GM18508 (cell line): ENCODE measurements at regions not wholly inside any gene's neighbourhood (a gene's known extent, or its start where the extent isn't known, plus 50 kb on each side); places are given as distances from the start of the nearest gene placed in this dataset.
A peak's percentile ranks its signal among the peaks of the same experiment; 100 is the strongest.

Experiments used
- ATAC-seq: cut with Tn5 transposase; IDR thresholded peaks from one replicate; pipeline ENCODE4 v1.9.1; 2021; ENCODE audit warnings: moderate number of reproducible peaks; ENCODE audit not compliant: insufficient read depth, unreplicated experiment

DNA sequence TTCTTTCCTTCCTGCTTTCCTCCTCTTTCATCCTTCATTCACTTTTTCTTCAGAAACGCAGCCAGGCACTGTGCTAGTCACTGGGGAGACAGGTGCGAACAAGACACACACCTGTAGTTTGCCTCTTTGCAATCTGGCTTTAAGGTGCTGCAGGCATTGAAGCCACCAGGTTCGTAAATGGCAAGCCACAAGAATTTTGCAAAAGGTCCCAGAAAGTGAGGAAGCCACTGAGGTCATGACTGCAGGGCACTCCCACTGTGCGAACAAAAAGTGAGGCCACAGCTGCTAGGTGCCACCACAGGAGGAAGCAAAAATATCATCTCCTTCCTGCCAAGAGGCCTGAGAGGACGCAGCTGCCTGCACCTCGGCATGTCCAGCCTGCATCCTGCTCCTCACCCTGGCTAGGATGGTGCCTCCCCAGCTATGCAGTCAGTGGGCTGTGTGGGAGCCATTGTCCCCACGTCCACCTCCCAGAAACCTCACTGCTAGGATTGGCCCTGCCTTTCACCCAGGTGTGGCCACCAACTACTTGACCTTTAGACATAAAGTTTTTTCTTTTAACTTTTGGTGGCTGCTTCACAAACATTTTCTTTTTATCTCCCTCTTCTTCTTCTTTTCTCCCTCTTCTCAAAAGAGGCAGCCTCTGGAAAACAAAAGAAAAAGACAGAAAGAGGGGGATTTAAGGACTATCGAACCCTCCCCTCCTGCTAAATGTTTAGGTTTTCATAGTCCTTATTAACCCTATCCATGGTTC, 230.8 kb downstream of the BCAS1 start:
- ATAC-seq, result peak; percentile 40

DNA sequence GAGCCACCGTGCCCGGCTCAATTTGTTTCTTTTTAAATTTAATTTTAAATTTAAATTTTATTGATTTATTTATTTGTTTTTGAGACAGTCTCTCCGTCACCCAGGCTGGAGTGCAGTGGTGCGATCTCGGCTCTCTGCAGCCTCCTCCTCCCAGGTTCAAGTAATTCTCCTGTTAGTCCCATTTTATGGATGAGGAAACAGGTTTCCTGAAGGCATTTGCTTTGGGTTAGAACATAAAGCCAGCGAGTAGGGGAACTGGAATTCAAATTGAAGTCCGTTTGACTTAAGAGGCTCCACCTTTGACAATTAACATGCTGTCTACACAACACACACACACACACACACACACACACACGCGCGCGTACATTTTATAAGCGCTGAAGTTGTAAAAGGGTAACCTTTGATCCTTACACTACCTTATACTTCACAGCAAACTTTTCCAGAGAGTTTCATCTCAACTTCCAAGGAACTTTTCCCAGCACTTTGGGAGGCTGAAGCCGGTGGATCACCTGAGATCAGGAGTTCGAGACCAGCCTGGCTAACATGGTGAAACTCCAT, 232.0 kb downstream of the BCAS1 start:
- no peak for ATAC-seq

DNA sequence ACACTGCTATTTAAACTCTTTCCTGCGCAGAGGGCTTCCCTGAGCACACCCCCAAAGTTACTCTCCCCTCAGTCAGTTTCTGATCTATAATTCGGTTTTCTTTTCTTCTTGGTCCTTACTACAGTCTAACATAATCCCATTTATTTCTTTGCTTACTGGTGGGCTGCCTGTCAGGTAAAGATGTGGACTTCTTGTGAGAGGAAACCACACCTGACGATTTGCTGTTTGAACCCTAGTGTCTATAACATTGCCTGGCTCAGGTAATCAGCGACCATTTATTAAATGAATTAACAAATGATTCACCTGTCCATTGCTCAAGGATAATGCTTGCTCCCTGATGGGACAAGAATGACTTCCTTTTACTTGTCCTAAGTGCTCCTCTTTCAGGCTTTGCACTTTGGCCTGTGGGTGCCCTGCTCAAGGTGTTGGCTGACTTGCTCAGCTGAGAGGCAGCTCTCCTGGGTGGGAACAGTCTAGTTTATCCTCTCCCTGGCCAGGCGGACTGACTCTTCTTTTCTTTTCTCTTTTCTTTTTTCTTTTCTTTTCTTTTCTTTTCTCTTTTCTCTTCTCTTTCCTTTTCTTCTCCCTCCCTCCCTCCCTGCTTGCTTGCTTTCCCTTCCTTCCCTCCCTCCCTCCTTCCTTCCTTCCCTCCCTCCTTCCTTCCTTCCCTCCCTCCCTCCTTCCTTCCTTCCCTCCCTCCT, 233.1 kb downstream of the BCAS1 start:
- no peak for ATAC-seq

DNA sequence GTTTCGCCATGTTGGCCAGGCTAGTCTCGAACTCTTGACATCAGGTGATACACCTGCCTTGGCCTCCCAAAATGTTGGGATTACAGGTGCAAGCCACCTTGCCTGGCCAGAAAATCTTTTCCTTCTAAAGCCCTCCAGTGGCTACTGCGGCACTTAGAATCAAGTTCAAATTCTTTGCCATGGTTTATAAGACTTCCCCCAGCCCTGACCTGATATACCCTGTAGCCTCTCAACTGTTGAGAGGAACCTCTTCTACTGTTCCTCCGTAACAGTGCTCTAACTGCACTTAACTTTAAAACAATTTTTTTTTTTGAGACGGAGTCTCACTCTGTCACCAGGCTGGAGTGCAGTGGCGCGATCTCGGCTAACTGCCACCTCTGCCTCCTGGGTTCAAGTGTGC, 235.6 kb downstream of the BCAS1 start:
- no peak for ATAC-seq

DNA sequence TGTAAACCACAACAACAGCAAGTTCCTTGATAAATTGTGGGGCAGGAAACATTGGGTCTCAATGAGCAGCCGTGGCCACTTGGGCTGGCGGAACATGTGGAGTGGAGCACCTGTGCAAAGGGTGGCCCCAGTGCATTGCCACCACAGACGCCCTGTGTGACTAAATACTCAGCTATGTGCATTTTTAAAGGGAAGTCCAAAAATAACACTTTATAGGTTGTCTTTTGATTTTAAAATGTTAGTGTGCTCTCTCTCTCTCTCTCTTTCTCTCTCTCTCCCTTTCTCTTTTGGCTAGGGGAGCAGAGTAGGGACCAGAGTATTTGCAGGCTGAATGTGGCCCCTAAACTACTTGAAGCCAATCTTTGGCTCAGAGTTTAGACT, 236.3 kb downstream of the BCAS1 start:
- no peak for ATAC-seq

DNA sequence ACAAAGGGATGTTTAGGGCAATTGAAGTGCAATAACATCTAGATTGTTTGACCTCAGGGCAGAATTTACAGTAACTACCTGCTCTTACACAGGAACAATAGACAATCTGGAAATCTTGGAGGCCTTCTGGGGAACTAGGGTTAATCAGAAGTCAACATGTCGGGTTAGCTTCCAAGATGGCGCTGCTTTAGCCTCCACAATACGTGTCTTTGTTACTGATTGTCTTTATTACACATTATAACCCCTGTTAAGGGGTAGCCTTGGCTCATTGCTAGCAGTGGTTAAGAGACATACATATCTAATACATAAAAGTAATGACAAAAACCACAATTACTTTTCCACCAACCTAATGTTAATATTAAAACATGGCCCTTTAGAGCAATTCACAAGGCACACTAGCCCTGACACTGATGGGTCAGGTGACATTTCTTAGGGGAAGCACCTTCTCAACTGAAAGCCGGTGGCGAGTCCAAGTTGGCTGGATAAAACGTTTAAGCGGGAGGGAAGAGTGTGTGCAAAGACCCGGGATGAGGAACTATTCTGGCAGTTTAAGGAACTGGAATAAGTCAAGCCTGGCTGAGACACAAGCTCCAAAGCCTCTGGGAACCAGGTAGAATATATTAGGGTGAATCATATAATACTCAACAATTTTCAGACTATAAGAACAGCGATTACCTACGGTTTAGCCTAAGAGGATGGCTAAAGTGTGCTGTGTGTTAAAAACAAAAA, 236.9 kb downstream of the BCAS1 start:
- no peak for ATAC-seq

DNA sequence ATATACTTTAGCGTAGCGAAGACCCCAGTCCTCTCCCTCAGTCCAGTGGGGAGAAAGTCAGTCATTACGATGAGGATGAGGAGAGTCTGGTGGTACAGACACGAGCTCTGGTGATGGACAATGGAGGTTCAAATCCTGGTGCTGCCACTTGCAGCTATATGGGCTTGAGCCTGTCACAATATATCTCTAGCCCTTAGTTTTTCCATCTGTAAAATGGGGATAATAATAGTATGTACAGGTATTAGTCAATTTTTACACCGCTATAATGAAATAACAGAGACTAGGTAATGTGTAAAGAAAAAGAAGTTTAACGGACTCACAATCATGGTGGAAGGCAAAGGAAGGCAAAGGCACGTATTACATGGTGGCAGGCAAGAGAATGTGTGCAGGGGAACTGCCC, 237.9 kb downstream of the BCAS1 start:
- ATAC-seq, result no peak

DNA sequence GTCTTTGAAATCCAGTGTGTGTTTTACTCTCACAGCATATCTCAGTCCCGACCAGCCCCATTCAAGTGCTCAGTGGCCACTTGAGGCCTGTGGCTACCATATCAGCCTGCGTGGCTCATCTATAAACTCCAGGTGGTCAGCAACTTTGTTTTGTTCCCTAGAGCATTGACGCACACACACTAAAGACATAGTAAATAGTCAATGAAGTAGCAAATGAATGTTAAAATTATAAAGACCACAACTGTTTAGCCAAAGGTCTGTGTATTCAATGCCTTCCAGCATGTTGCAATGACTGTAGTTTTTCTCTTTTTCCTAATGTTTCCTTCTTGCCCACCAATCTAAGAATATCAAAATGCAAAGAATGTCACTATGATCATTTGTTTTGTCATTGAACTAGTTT, 238.2 kb upstream of the ZNF217 start:
- no peak for ATAC-seq

DNA sequence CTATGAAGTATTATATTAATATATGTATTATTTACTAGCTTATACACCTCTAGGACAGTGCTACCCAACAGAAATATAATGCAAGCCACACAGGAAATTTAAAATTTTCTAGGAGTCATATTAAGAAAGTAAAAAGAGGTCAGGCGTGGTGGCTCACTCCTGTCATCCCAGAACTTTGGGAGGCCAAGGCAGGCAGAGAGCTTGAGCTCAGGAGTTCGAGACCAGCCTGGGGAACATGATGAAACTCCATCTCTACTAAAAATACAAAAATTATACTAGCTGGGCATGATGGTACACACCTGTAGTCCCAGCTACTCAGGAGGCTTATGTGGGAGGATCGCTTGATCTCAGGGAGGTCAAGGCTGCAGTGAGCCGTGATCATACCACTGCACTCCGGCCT, 237.6 kb upstream of the ZNF217 start:
- no peak for ATAC-seq

DNA sequence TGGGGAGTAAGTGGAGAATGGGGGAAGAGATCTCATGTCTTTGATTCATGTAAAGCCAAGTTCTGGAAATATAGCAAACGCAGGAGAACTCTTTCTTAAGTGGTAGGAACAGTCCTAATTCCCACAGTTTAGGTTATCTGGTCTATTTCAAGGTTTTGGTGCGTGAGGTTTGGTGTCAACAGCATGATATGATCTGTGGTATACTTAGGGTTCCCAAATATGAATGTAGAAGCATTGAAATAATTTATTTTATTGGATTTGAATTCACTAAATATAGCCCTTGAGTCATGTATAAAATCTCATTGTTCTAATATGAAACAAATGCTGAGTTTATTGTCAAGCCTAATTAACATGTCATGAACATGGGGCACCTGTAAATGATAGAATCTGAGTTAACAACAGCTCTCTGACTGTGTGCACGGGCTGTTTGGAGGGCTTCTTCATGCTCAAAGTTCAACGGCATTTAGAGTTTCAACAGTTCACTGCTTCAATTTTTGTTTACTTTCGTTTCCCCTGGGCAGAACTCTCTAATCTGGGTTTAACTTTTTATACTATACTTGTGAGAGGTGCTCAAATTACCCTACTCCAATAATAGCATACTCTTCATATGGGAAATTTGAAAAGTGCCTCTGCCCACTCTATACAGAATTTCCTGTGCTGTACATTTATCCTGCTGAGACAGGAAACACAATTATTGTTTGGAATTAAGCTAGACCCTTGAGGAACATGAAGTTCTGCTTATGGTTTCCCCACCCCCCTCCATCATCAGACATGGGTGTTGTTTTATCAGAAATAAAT, 236.3 kb upstream of the ZNF217 start:
- ATAC-seq, result no peak

DNA sequence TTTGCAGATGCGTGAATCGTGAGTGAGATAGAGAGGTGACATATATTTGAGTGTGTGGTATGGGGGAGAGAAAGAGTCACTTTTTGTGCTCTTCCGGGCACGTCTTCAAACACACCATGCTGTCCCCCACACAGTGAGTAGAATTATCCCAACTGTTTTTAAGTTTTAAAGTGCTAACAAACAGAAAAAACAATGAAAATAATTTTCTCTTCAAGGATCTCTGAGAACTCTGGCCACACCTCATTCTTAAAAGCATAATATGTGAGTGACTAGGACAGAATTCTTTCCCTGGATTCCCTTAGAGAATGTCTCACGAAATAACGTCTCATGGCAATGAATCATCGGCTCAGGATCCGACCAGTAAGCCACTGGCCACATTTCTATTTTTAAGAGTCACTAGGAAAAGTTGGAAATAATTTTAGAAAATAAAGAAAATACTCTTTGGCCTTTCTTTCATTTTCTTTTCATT, 235.7 kb upstream of the ZNF217 start:
- no peak for ATAC-seq

DNA sequence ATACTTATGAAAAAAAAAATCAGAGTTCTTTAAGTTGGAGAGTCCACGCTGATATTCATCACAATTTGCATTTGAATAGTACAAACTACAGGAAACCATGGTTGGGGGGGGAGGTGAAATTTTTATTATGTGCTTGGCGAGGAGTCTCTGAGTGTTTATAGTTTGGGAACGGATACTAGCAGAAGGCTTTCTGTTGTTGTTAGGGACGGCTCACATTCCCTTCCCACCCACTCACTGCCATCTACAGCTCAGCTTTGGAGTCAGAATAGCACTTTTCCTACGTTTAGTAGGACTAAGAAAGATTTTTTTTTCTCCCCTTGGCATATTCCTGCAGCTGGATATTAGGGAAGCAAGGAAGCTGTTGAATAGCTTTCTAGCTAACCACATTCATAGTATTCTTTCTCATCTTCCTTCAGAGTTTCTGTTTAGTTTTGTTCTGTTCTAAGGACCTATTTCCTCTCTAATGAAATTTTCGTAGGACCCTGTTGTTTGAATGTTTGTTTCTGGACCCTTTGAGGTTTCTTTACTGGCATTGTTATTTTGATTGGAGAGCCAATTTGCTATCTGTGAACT, 235.1 kb upstream of the ZNF217 start:
- ATAC-seq, result no peak

DNA sequence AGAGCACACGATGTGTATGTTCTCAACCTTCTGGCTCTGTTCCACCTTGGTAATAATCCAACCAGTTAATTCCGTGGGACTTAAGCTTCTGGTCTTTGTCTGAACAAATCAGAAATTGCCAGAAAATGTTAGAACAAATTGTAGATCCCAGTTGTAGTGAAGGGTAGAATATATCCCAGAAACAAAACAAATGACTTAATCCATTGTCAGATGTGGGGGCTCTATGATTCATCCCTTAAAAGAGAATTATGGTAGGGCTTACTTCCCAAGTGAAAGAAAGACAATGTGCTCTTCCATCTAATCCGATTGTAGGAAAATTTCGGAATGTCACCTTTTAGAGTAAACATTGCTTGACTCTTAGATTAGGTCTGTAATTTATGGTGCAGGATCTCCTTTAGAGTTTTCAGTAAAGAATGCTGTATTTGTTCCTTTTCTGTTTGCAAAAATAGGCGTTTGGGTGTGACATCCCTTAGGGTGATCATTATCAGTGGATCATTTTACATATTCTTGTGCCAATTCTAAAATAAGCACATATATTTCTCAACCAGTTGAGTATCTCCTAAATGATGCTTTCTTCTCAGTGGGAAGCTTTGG, 234.5 kb upstream of the ZNF217 start:
- no peak for ATAC-seq

DNA sequence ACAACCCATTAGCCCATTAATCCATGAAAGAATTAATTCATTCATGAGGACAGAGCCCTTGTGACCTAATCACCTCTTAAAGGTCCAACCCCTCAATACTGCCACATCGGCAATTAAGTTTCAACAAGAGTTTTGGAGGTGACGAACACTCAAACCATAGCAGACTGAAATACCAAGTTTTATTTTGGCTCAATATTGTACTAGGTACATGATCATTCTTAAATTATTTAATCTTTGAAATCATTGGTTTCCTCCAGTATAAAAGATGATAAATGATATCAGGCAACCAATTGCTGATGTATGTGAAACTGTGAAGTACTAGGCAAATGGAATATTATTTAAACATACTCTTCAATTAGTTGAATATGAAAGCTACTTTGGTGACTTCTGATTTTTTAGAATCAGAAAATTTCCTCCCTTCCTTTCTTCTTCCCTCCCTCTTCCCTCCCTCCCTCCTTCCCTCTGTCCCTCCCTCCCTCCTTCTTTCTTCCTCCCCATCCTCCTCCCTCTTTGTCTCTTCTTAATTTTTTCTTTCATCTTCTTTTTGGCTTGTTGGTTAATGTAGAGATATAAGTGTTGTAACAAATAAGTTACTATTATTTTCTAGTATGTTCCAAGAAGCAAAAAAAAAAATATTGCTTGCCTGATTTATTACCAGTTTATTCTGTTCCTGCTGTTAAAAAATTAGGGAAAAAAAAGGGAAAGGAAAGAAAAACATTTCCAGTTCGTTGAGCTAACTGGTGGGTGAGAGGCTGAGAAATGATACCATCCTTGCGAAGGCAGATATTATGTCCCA, 233.9 kb upstream of the ZNF217 start:
- no peak for ATAC-seq

DNA sequence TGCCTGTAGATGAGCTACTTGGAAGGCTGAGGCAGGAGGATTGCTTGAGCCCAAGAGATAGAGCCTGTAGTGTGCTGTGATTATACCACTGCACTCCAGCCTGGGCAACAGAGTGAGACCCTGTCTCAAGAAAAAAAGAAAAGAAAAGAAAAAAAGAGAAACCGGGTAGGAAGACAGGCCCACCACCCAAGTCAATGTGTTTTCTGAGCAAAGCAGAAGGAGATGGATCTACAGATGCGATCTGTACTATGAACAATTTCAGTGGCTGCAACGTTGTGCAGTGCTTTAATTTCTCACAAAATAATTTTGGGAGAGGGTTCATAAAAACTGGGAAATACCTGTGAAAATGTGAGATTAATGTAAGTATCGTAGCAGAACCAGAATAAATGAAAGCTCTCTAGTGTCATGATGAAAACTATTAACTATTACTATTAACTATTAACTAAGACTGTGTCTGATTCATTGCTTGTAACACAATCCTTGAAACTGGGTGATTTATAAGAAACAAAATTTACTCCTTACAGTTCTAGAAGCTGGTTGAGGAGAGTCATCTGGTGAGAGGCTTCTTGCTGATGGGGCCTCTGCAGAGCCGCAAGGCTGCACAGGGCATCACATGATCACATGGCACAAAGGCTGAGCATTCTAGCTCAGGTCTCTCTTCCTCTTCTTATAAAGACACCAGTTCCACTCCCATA, 233.1 kb upstream of the ZNF217 start:
- peak; percentile 70 for ATAC-seq

DNA sequence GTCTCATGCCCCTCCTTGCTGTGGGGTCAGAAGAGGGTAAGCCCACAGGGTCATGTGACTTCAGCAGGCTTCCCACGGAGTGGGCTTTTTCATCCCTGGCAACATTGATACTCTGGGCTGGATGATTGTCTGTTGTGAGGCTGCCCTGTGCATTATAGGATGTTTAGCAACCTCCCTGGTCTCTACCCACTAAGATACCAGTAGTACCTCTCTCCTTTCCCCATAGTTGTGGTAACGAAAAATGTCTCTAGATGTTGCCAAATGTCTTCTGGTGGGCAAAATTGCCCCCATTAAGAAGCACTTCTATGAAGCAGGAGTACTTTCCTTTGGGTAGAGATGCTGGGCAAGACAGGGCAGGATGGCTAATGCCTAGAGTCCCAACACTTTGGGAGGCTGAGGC, 232.5 kb upstream of the ZNF217 start:
- no peak for ATAC-seq

DNA sequence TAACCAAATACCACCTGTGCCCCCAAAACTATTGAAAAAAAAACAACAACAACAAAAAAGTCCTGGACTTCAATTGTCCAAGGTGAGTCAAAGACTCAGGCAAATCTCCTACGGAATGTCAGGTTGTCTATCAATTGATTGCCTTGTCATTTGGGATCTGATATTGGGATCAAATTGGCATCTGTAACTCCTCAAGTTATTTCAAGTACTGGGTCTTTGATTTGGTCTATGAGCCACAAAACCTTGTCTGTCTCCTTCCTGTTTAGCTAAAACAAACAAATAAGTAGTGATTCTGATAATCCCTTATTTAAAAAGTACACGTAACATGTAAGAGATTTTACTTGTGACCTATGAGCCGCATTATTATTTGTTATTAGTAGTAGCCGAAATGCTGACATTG, 231.6 kb upstream of the ZNF217 start:
- no peak for ATAC-seq

DNA sequence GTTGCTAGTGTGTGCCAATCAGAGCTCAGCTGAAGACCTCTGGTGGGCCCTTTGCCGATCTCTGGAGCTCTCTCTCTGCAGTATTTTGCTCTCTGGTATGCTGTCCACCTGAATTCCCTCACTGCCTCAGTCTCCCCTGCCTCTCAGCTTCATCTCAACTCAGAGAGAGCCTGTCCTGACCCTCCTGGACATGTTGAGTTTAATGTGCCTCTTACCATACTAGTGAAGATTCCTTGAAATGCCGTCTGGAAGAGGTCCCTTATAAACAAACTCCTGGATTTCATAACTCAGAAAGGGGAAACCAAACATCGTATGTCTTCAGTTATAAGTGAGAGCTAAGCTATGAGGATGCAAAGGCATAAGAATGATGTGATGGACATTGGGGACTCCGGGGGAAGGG, 231.1 kb upstream of the ZNF217 start:
- ATAC-seq, result no peak
